ENCODE measurements at regions not wholly inside any gene's neighbourhood (a gene's known extent, or its start where the extent isn't known, plus 50 kb on each side); places are given as distances from the start of the nearest gene placed in this dataset.

GRCh38 chr2:181163691-181164090, 183.3 kb downstream of the UBE2E3 start:
- TF ChIP-seq POLR2AphosphoS5 (IDR thresholded peaks at IDR 0.05; ENCODE audit: low read depth, low read length): no peak
- TF ChIP-seq POLR2A (IDR thresholded peaks at IDR 0.05; ENCODE audit: low read depth, low read length): no peak

Data from GM12892 (cell line).